Thoracic aorta (tissue), 2 donors: ENCODE measurements at regions not wholly inside any gene's neighbourhood (a gene's known extent, or its start where the extent isn't known, plus 50 kb on each side); places are given as distances from the start of the nearest gene placed in this dataset.

Experiments used
- ATAC-seq: fragments of 150-250 bp; one replicate; pipeline ENCODE4 v1.8.0; 2017; ENCODE audit warnings: low read depth; ENCODE audit not compliant: insufficient number of reproducible peaks, low FRiP score
- DNase-seq: peaks from one replicate; pipeline ENCODE4 v3.0.0-alpha.2; 2020; ENCODE audit warnings: low spot score
- H3K27ac ChIP-seq, 2 donors: fragments of 200-600 bp; sonication (generic); 1 replicate in 1 of 2; 2 replicates in 1 of 2; pipeline ENCODE4 v1.5.1; 2016; ENCODE audit warnings: mild to moderate bottlenecking in 2 of 2, moderate library complexity in 2 of 2
- H3K27me3 ChIP-seq: fragments of 200-600 bp; sonication (generic); replicated peaks from 2 replicates; pipeline ENCODE4 v1.6.0; 2016; ENCODE audit warnings: mild to moderate bottlenecking; ENCODE audit not compliant: insufficient read depth
- H3K36me3 ChIP-seq: fragments of 200-600 bp; sonication (generic); one replicate; pipeline ENCODE4 v1.5.1; 2016
- H3K4me1 ChIP-seq, 2 donors: fragments of 200-600 bp; sonication (generic); 1 replicate in 1 of 2; 2 replicates in 1 of 2; pipeline versions ENCODE4 v1.5.1 to v1.6.0; 2016; ENCODE audit warnings: low read depth in 2 of 2, mild to moderate bottlenecking in 1 of 2; ENCODE audit not compliant: control insufficient read depth in 1 of 2
- H3K4me3 ChIP-seq: fragments of 200-600 bp; sonication (generic); 2 replicates; pipeline ENCODE4 v1.5.1; 2016; ENCODE audit warnings: mild to moderate bottlenecking
- H3K9me3 ChIP-seq: fragments of 200-600 bp; sonication (generic); 2 replicates; pipeline ENCODE4 v1.5.1; 2016
- TF ChIP-seq, protein P1 (sequence below): fragments of 200-600 bp; sonication (generic); IDR thresholded peaks from one replicate; pipeline ENCODE4 v1.5.1; 2019; ENCODE audit warnings: antibody characterized with exemption

DNA sequence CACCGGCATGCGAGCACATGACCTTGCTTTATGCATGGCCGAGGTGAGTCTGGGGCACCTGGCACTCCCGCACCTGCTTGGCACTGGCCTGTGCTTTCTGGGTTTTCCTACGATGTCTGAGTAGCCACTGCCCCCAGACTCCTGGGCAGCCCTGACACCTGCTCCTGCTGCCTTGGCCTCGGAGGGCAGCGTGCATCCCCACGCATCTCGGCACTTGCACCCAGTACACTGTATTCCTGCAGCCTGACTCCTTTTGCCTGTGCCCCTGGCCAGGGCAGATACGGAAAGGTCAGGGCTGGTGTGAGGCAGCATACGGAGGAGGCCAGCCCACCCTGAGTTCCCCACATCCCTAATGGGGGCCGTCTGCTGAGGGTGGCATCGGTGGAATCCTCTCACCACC, 340.6 kb downstream of the TEX29 start:
- H3K4me3 ChIP-seq = no peak overlapping the region
- DNase-seq (no peak), ATAC-seq (no peak)
- no peaks in the 10 kb centered on the region for H3K27me3 ChIP-seq
- no peak overlapping the region for H3K27ac ChIP-seq
- H3K36me3 ChIP-seq = no peaks in the 10 kb centered on the region
- no peaks in the 10 kb centered on the region for H3K4me1 ChIP-seq
- TF ChIP-seq, protein P1, sequence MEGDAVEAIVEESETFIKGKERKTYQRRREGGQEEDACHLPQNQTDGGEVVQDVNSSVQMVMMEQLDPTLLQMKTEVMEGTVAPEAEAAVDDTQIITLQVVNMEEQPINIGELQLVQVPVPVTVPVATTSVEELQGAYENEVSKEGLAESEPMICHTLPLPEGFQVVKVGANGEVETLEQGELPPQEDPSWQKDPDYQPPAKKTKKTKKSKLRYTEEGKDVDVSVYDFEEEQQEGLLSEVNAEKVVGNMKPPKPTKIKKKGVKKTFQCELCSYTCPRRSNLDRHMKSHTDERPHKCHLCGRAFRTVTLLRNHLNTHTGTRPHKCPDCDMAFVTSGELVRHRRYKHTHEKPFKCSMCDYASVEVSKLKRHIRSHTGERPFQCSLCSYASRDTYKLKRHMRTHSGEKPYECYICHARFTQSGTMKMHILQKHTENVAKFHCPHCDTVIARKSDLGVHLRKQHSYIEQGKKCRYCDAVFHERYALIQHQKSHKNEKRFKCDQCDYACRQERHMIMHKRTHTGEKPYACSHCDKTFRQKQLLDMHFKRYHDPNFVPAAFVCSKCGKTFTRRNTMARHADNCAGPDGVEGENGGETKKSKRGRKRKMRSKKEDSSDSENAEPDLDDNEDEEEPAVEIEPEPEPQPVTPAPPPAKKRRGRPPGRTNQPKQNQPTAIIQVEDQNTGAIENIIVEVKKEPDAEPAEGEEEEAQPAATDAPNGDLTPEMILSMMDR = no peak
- H3K9me3 ChIP-seq = no peaks in the 10 kb centered on the region

DNA sequence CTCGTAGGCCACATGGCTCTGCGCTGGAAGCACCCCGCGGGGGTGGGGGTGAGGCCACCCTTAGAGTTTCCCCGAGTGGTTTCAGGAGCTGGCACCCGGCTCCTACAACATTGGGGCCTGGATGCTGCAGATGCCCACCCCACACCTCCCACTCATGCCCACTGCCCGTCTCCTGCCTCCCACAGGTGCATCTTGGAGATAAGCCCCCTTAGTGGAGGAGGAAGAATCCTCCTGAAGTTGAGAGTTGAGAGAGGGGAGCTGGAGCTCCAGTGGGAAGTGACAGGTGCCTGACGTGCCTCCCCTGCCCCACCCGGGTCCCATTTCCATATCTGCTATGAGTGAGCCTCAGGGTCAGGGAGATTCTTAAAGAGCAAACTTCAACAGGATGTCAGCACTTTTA, 341.3 kb downstream of the TEX29 start:
- Histone ChIP-seq H3K4me1 (no peaks in the 10 kb centered on the region), H3K9me3 (no peaks in the 10 kb centered on the region), H3K27ac (no peak overlapping the region), H3K4me3 (no peak overlapping the region), H3K27me3 (no peaks in the 10 kb centered on the region), H3K36me3 (no peaks in the 10 kb centered on the region)
- no peak for ATAC-seq
- TF ChIP-seq, protein P1 = no peak
- no peak for DNase-seq

DNA sequence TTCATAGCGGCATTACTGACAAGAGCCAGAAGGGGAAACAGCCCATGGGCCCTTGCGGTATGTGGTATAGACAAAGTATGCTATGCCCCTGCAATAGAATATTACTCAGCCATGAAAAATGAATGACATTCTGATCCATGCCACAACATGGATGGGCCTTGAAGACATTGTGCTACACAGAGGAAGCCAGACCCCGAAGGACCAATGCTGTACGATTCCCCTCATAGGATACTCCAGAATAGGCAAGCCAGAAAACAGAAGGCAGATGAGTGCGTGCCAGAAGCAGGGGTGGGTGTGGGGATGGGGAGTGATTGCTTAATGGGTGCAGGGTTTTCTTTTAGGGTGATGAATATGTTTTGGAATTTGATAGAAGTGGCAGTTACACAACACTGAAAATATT, 342.0 kb downstream of the TEX29 start:
- H3K36me3 ChIP-seq = no peaks in the 10 kb centered on the region
- H3K27me3 ChIP-seq = no peaks in the 10 kb centered on the region
- DNase-seq (no peak), ATAC-seq (no peak)
- no peaks in the 10 kb centered on the region for H3K4me1 ChIP-seq
- TF ChIP-seq, protein P1 = no peak
- H3K9me3 ChIP-seq = no peaks in the 10 kb centered on the region
- H3K4me3 ChIP-seq = no peak overlapping the region
- no peak overlapping the region for H3K27ac ChIP-seq

DNA sequence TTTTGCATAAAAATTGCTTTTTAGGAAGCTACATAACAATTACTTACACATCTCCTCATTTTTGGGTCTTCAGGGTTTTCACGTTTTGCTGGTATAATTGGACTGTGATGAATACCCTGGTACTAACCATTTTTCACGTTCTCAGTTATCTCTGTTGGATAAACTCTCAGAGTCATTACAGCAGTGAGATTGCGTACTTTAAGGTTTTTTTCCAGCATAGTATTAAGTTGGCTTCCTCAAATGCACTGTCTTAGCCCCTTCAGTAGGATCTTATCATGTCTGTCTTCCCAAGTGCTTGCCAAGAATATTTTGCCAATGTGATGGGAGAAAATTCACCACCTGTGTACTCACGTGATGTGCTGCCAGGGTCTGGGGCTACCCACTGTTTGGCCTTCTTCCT, 342.5 kb downstream of the TEX29 start:
- TF ChIP-seq, protein P1 = no peak
- ATAC-seq = no peak
- H3K27ac ChIP-seq = no peak overlapping the region

DNA sequence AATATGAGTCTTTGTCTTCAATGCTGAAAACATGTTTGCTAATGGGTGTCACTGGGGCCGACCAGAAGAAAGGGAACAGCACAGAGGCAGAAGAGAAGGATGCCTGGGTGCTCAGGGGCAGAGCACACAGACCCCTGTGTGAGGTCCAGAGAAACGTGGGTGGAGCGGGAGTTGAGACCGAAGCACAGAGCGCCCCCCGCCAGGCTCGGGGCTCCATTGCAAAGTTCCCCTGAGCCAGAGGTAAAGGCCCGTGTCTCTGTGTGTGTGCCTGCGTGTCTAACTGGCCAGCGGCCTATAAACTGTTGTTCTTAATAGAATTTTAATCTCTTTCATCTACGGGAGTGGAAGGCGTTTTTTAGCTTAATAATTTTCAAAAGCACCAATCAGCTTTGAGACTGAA, 343.1 kb downstream of the TEX29 start:
- Histone ChIP-seq H3K9me3 (no peaks in the 10 kb centered on the region), H3K4me1 (no peaks in the 10 kb centered on the region), H3K4me3 (no peak overlapping the region), H3K27ac (no peak overlapping the region), H3K27me3 (no peaks in the 10 kb centered on the region), H3K36me3 (no peaks in the 10 kb centered on the region)
- DNase-seq (no peak), ATAC-seq (no peak)
- TF ChIP-seq, protein P1 = no peak

More for the DNA sequence above, 342.5 kb downstream of the TEX29 start:
- no peaks in the 10 kb centered on the region for H3K27me3 ChIP-seq
- no peaks in the 10 kb centered on the region for H3K36me3 ChIP-seq
- no peaks in the 10 kb centered on the region for H3K4me1 ChIP-seq
- H3K9me3 ChIP-seq = no peaks in the 10 kb centered on the region
- DNase-seq = no peak
- no peak overlapping the region for H3K4me3 ChIP-seq
